Naive B cell (primary cell): ENCODE measurements at regions not wholly inside any gene's neighbourhood (a gene's known extent, or its start where the extent isn't known, plus 50 kb on each side); places are given as distances from the start of the nearest gene placed in this dataset.

Experiments
- ATAC-seq, 2 donors: fragments of 150-1000 bp; cut with Tn5 transposase; 2 replicates each; pipeline ENCODE4 v1.10.0; 2021; ENCODE audit warnings: low read depth in 2 of 2, mild to moderate bottlenecking in 2 of 2, moderate library complexity in 2 of 2
- DNase-seq: peaks from one replicate; pipeline ENCODE4 v3.0.0; 2022
- H3K27ac Mint-ChIP-seq, 6 donors: one replicate each; pipeline ENCODE4 v1.8.0; 2020 to 2022; ENCODE audit warnings: mild to moderate bottlenecking in 6 of 6, mixed read lengths in 6 of 6, moderate library complexity in 5 of 6, inconsistent platforms in 2 of 6
- H3K27me3 Mint-ChIP-seq, 3 donors: one replicate each; pipeline ENCODE4 v1.8.0; 2021 to 2022; ENCODE audit warnings: mixed read lengths in 3 of 3, mild to moderate bottlenecking in 1 of 3
- H3K36me3 Mint-ChIP-seq, 2 donors: one replicate each; pipeline ENCODE4 v1.8.0; 2020 to 2022; ENCODE audit warnings: mixed read lengths in 2 of 2, inconsistent platforms in 1 of 2, mild to moderate bottlenecking in 1 of 2
- H3K4me1 Mint-ChIP-seq, 3 donors: one replicate each; pipeline ENCODE4 v1.8.0; 2020 to 2022; ENCODE audit warnings: mixed read lengths in 3 of 3, inconsistent platforms in 1 of 3, mild to moderate bottlenecking in 1 of 3, moderate library complexity in 1 of 3
- H3K4me3 Mint-ChIP-seq, 8 donors: one replicate each; pipeline ENCODE4 v1.8.0; 2020 to 2022; ENCODE audit warnings: mild to moderate bottlenecking in 8 of 8, mixed read lengths in 8 of 8, moderate library complexity in 8 of 8, inconsistent platforms in 2 of 8
- H3K9me3 Mint-ChIP-seq, 7 donors: one replicate each; pipeline ENCODE4 v1.8.0; 2020 to 2022; ENCODE audit warnings: mixed read lengths in 7 of 7, mild to moderate bottlenecking in 5 of 7, inconsistent platforms in 2 of 7, moderate library complexity in 1 of 7

DNA sequence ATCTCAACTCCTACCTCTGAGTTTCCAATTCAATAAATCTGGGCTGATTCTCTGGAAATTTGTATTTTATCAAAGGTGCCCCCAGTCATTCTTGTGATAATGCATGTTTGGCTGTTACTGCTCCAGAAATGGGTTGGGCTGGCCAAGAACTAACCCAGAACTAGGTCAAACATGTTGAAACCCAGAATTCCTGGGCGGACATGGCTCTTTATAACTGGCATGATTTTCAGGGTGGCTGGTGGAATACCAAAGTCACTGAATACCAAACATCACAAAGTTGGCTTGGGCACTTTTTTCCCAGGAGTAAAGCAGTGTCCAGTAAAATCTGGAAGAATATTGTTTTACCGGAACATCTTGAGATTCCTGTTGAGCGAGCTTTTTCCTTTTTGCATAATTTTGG, 89.4 kb upstream of the S1PR1 start:
- ATAC-seq = no peak
- H3K9me3 Mint-ChIP-seq = no peaks in the 10 kb centered on the region
- no peak overlapping the region for H3K4me3 Mint-ChIP-seq
- H3K27me3 Mint-ChIP-seq = no peaks in the 10 kb centered on the region
- H3K27ac Mint-ChIP-seq = no peak overlapping the region
- no peak for DNase-seq
- H3K4me1 Mint-ChIP-seq = peaks cover 8 to 19% (median 14%) of the 10 kb centered on the region in 3 donors
- no peaks in the 10 kb centered on the region for H3K36me3 Mint-ChIP-seq

DNA sequence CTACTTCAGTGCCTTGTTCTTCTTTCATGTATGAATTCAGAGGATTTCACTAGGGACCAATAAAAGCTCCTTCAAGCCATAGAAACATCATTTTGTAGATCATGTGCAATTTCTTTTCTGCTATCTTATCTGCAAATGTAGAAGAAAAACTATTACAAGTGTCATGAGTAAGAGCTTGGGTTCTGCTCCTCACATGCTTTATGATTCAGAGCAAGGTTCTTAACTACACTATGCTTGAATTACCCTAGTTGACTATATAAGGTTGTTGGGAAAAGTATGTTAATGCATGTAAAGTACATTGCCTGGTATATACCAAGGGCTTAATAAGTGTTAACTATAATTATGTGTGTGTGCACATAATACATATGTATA, 91.4 kb upstream of the S1PR1 start:
- no peaks in the 10 kb centered on the region for H3K27me3 Mint-ChIP-seq
- peaks cover 8 to 17% (median 14%) of the 10 kb centered on the region in 3 donors for H3K4me1 Mint-ChIP-seq
- H3K4me3 Mint-ChIP-seq = peak overlapping the region; percentile 8 to 82 (median 68)
- no peaks in the 10 kb centered on the region for H3K9me3 Mint-ChIP-seq
- H3K36me3 Mint-ChIP-seq = no peaks in the 10 kb centered on the region
- peak overlapping the region; percentile 71 to 95 (median 88) for H3K27ac Mint-ChIP-seq
- DNase-seq (no peak), ATAC-seq (no peak)

DNA sequence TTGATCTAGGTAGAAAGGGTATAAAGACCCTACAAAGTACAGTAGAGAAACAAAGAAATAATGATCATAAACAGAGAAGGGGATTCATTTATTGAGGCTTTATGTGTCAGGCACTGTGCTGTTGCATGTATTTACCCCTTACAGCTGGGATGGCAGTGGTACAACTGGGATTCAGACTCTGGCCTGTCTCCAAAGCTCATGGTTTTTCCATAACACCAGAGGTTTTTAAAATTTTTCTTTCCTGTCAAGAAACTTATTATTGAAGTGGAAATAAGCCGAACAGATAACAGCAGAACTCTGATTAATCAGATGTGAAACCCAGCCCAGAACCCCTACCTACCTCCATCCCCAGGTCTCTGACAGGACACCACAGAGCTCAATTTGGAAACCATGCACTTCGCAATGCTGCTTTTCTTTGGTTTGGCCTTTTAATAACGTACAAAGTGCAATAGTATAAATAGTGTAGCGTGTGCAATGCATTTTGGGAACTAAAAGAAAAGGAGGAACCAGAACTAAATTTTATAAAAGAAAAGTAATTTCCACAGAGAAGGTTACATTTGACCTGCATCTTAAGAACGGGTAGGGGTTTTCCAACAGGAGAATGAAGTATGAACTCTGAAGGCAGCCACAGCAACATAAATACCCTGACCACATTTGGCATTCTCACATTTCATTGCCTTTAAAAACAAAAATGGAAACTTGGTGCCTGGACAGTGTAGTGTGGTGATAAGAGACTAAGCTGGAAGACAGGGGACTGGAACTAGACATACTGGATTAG, 92.0 kb upstream of the S1PR1 start:
- no peaks in the 10 kb centered on the region for H3K9me3 Mint-ChIP-seq
- peaks cover 8 to 18% (median 14%) of the 10 kb centered on the region in 3 donors for H3K4me1 Mint-ChIP-seq
- DNase-seq (peak; percentile 43), ATAC-seq (peak; percentile 95 to 96)
- H3K4me3 Mint-ChIP-seq = peak overlapping the region; percentile 8 to 82 (median 68)
- H3K27me3 Mint-ChIP-seq = no peaks in the 10 kb centered on the region
- H3K27ac Mint-ChIP-seq = peak overlapping the region; percentile 71 to 95 (median 88)
- no peaks in the 10 kb centered on the region for H3K36me3 Mint-ChIP-seq

DNA sequence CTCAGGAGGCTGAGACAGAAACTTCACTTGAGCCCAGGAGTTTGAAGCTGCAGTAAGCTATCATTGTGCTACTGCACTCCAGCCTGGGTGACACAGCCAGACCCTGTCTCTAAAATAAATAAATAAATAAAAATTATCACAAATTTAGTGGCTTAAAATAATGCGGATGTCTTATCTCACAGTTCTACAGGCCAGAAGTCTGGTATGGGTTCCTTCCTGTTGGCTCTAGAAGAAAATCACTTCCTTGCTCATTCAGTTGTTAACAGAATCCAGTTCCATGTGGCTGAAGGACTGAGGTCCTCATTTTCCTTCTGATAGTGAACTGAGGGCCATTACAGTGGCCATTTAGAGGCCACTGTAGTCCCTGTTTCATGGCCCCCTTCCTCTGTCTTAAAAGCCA, 94.6 kb upstream of the S1PR1 start:
- no peak overlapping the region for H3K4me3 Mint-ChIP-seq
- H3K27ac Mint-ChIP-seq = no peak overlapping the region
- no peaks in the 10 kb centered on the region for H3K27me3 Mint-ChIP-seq
- H3K9me3 Mint-ChIP-seq = no peaks in the 10 kb centered on the region
- DNase-seq (no peak), ATAC-seq (no peak)
- peaks cover 20 to 39% (median 25%) of the 10 kb centered on the region in 3 donors for H3K4me1 Mint-ChIP-seq
- no peaks in the 10 kb centered on the region for H3K36me3 Mint-ChIP-seq

DNA sequence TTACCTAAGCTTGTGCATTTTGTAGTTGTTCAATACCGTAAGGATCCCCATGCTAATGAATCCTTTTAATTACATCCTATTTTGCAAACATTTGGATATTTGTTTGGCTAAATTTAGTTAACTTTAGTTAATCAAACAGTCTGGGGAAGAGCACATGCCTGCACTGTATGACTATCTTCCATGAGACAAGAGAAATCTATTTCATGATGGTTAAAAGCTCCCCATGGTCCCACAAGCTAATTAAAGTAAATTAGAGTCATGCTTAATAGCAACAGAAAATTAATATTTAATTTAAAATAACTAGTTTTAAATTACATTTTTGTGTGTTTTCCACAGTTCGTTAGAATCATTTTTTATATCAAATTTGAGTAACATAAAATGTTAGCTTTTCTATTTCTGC, 95.4 kb upstream of the S1PR1 start:
- no peak for DNase-seq
- no peak for ATAC-seq
- Mint-ChIP-seq H3K4me1 (peaks cover 29 to 48% (median 33%) of the 10 kb centered on the region in 3 donors), H3K27me3 (no peaks in the 10 kb centered on the region), H3K27ac (no peak overlapping the region), H3K36me3 (no peaks in the 10 kb centered on the region), H3K4me3 (no peak overlapping the region), H3K9me3 (no peaks in the 10 kb centered on the region)

DNA sequence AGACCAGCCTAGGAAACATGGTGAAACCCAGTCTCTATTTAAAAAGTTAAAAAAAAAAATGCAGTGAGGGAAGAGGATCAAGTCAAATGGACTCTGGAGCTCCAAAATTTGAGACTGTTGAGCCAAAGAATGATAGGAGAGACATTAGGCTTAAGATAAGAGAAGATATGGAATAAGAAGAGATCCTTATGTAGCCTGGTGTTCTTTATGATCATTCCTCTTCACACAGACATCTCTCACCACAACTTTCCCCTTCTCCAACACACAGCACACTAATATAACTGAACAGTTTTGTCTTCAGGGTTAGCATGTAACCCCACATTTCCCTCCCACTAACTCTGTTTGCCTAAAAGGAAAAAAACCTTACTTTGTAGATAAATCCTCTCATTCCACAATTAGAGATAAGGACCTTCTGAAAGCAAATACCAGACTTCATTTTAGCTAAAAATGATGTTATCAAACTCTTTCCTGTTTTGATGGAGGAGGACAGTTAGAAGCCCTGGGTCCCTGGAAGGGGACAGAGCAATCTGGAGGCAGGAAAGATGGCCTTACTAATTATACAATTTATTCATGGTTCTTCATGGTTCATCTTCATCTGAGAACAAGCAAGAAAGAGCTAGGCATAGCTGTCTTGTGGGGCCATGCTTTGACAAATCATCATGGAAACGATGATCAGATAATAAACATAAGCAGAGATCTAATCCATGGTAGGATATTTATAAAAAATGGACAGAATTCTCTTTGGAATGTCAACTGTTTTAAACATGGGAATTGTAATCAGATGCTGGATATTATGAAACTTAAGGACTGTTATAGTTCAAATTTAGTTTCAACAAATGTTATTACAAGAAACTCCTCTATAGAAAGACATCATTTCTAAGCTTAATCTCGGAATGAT, 96.7 kb upstream of the S1PR1 start:
- H3K36me3 Mint-ChIP-seq = no peaks in the 10 kb centered on the region

DNA sequence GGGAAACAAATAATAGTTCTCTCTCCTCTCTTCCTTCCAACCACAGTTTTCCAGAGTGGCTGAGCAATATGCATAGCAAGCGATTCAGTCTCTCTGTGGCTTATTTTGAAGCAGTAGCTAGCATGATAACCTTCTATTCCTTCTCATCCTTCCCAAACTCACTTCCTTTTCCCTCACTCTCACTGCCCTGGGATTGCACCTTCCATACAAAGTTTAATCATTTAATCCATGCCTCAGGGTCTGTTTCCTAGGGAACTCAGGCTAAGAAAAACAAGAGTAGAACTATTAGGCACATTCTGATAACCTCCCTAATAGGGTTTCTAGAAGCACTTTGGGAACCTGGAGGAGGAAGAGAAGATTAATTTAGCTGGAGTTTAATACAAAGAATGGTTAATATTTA, 97.7 kb upstream of the S1PR1 start:
- no peaks in the 10 kb centered on the region for H3K36me3 Mint-ChIP-seq
- no peak for ATAC-seq
- peak overlapping the region in 1 of 6 donors; percentile 61 for H3K27ac Mint-ChIP-seq
- peaks cover 35 to 52% (median 36%) of the 10 kb centered on the region in 3 donors for H3K4me1 Mint-ChIP-seq
- H3K4me3 Mint-ChIP-seq = no peak overlapping the region
- DNase-seq = no peak
- H3K9me3 Mint-ChIP-seq = no peaks in the 10 kb centered on the region
- H3K27me3 Mint-ChIP-seq = no peaks in the 10 kb centered on the region

More for the DNA sequence above, 96.7 kb upstream of the S1PR1 start:
- Mint-ChIP-seq H3K9me3 (no peaks in the 10 kb centered on the region), H3K27me3 (no peaks in the 10 kb centered on the region), H3K27ac (peak overlapping the region in 3 of 6 donors; percentile 27 to 72 (median 59)), H3K4me1 (peaks cover 30 to 51% (median 35%) of the 10 kb centered on the region in 3 donors), H3K4me3 (no peak overlapping the region)
- ATAC-seq (no peak), DNase-seq (no peak)

DNA sequence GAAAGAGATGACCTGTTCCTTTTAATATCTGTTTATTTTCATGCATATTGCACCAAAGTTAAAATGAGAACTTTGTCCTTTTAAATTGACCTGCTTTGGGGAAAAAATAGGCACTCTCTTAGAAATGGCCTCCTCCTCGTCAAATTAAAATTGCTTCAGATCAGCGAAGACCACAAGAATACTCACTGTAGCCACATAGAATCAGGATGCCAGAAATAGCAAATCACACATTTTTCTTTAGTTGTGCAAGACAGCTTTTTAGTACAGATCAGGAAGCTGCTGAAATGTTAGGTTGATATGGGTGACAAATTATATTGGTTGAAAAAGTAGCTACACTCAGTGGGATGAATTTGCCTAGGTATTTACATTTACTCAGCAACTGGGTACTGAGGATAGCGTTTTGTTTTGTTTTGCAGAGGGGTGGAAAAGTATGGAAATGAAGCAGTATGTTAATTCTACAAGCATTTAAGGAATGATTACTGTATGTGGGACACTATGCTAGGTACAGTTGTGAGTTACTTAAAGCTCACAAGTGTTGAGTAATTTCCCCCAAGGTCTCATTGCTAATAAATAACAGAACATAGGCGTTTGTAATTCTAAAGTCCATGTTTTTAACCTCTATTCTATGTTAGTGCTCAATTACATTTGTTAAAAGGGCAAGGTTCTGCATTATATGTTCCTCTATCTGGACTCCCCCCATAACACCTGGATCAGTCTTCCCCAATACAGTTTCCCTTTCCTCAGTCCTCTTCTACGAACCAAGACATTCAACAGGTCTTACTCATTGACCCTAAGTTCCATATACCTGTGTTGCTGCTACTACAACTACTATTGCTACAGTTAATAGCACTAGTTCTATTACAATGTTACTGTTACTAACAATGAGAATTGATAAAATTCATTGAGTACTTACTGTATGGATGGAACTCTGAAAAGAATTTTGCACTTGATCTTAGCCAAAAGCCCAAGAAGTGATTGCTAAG, 99.4 kb upstream of the S1PR1 start:
- peak; percentile 59 to 60 for ATAC-seq
- Mint-ChIP-seq H3K4me1 (peaks cover 45 to 61% (median 48%) of the 10 kb centered on the region in 3 donors), H3K36me3 (no peaks in the 10 kb centered on the region), H3K9me3 (no peaks in the 10 kb centered on the region), H3K27ac (peak overlapping the region; percentile 3 to 92 (median 46)), H3K4me3 (peak overlapping the region in 6 of 8 donors; percentile 1 to 48 (median 40)), H3K27me3 (no peaks in the 10 kb centered on the region)
- no peak for DNase-seq

DNA sequence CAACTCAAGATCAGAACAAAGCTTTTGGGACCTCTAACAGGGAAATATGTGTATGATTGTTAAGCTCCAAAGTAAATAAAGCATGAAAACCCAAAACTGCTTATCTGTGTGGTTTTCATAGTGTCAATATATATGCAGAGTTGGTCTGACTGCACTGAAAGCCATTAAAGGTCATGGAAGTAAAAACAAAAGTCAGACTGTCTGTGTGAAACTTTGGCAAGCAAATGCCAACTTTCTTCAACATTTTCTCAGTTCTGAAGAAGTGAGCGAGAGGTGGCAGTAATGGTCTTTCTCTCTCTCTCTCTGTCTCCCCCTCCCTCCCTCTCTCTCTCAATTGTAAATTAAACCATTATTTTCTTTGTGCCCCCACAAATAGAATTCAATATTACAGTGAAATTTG, 100.1 kb upstream of the S1PR1 start:
- Mint-ChIP-seq H3K4me1 (peaks cover 45 to 67% (median 50%) of the 10 kb centered on the region in 3 donors), H3K36me3 (no peaks in the 10 kb centered on the region), H3K9me3 (no peaks in the 10 kb centered on the region), H3K27ac (peak overlapping the region in 3 of 6 donors; percentile 69 to 84 (median 74)), H3K4me3 (peak overlapping the region in 5 of 8 donors; percentile 33 to 48 (median 37)), H3K27me3 (no peaks in the 10 kb centered on the region)
- peak; percentile 22 for DNase-seq
- ATAC-seq = peak; percentile 64 to 65

DNA sequence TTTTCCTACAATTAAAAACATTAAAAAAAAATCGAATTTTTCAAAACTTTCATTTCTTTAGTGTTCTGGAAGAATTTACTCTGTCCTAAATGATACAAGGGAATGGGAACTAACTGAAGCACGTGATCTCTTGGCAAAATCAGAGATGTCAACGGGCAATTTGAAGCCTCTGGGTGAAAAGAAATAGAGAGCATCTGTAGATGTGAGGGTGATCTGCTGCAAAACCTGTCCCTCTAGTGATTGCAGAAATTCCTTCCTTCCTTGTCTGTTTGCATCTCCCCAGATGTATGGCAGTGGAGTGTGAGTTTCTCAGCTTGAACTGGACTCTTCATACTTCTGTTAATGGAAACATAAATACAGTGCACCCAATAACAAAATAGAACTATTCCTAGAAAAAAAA, 100.5 kb upstream of the S1PR1 start:
- H3K4me1 Mint-ChIP-seq = peaks cover 49 to 71% (median 54%) of the 10 kb centered on the region in 3 donors

DNA sequence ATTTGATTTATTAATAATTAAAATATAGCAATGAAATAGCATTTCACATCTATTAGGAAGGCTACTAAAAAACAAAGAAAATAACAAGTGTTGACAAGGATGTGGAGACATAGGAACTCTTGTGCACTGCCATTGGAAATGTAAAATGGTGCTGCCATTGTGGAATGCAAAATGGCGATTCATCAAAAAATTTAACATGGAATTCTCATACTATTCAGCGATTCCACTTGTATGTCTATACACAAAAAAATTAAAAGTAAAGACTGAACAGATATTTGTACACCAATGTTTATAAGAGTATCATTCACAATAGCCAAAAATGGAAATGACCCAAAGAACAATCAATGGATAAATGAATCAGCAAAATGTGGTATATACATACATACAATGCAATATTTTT, 101.3 kb upstream of the S1PR1 start:
- H3K27ac Mint-ChIP-seq = peak overlapping the region in 2 of 6 donors; percentile 58 to 84
- H3K9me3 Mint-ChIP-seq = no peaks in the 10 kb centered on the region
- H3K27me3 Mint-ChIP-seq = no peaks in the 10 kb centered on the region

More for the DNA sequence above, 100.5 kb upstream of the S1PR1 start:
- ATAC-seq (no peak), DNase-seq (no peak)
- H3K27me3 Mint-ChIP-seq = no peaks in the 10 kb centered on the region
- H3K4me3 Mint-ChIP-seq = peak overlapping the region in 1 of 8 donors; percentile 34
- peak overlapping the region in 4 of 6 donors; percentile 58 to 84 (median 72) for H3K27ac Mint-ChIP-seq
- H3K36me3 Mint-ChIP-seq = no peaks in the 10 kb centered on the region
- H3K9me3 Mint-ChIP-seq = no peaks in the 10 kb centered on the region

DNA sequence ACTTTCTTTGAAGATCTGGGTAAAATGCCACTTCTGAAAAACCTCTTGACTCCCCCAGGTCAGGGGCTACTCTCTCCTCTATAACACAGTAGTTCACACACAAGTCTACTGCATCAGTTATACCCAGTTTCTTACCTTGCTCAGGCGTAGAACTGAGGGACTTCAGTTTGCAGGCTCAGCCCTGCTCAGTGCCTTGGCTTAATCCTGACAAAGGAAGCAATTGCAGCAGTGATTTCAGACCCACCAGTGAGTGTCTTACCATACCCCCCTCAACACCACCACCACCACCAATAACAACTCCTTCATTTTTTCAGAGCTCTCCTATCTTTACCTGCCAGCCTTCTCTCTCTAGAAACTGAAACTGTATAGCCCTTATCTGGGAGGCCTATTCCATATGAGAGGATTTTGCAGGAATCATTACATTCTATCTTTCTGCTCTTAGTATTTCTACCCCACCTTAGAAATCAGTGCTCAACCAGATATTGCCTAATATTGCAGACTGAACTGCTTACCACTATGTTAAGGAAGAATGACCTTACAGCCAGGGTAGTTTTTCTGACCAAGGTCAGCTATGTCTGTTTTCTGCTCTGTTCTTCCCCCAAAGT, 105.5 kb upstream of the S1PR1 start:
- no peaks in the 10 kb centered on the region for H3K9me3 Mint-ChIP-seq
- no peaks in the 10 kb centered on the region for H3K27me3 Mint-ChIP-seq
- peaks cover 51 to 78% (median 62%) of the 10 kb centered on the region in 3 donors for H3K4me1 Mint-ChIP-seq
- ATAC-seq (no peak), DNase-seq (no peak)
- no peak overlapping the region for H3K4me3 Mint-ChIP-seq
- H3K27ac Mint-ChIP-seq = peak overlapping the region in 5 of 6 donors; percentile 23 to 52 (median 39)
- H3K36me3 Mint-ChIP-seq = no peaks in the 10 kb centered on the region

More for the DNA sequence above, 101.3 kb upstream of the S1PR1 start:
- Mint-ChIP-seq H3K4me1 (peaks cover 57 to 79% (median 62%) of the 10 kb centered on the region in 3 donors), H3K4me3 (no peak overlapping the region), H3K36me3 (no peaks in the 10 kb centered on the region)
- no peak for ATAC-seq
- DNase-seq = no peak
